ENCODE measurements at regions not wholly inside any gene's neighbourhood (a gene's known extent, or its start where the extent isn't known, plus 50 kb on each side); places are given as distances from the start of the nearest gene placed in this dataset.

DNA sequence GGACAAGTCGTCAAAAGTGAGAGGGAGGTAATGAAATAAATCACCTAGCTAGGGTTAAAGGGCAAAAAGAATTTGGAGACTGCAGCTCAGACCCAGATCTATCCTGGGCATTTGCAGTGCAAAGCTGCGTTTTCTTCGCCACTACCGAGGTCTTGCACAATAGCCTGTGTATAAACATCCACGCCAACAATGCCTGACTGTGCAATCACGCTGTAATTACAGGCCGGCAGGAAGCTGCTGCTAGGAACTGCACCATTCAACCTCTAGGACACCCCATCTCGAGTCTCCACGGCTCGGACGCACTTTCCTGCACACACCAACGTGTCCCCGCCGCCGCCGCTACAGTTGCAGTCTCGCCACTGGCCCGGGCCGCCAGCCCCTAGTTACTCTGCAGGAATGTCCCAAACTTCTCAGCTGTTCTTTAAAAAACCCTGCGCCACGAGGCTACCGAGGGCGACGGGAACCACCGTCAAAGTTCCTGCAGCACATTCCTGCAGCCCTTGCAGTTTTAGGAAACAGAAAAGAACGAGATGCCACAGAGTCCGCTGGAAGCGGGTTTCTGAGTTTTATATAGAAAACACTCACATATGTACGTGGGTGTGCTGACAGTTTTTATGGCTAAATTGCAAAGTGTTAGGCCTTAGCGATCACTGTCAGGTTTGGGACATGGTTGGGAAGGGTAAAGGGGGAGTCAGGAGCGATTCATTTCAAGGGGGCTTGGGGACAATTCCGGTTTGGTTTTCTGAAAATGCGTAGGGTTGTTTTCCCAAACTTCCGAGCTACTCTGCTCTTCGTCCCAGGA lies 65.6 kb upstream of the PTGR2 start:
- Histone ChIP-seq H3K36me3 (replicated peaks; ENCODE audit: control insufficient read depth, insufficient read depth, low read length) (no peaks in the 10 kb centered on the region), H3K27me3 (ENCODE audit: control insufficient read depth, insufficient read depth, low read length) (peaks cover 23% of the 10 kb centered on the region), H3K4me3 (ENCODE audit: insufficient read depth, low read depth, low read length) (peak overlapping the region; percentile 67)
- DNase-seq = peak; percentile 58

DNA sequence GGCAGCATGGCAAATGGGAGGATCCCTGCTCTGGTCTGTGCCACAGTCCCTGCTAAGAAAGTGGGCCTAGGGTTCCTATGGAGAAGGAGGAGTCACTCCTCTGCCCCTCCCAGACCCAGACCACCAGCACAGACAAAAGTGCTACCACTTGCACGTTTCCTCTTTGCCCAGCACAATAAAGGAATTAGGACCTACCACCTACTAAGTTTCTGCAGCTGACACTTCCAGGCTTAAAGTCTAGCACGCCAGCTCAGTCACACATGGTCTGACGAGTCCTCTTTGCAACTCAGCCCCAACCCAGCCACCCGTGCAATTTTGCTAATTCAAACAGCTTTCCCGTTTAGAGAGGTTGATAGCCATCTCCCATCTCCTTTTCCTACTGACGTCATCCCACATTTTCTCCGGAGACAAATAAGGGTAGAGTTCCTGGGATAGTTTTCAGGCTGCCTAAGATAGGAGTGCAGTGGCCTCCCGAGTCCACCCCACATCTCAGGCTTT lies 66.2 kb upstream of the PTGR2 start:
- peak; percentile 59 for DNase-seq
- Histone ChIP-seq H3K4me3 (ENCODE audit: insufficient read depth, low read depth, low read length) (peak overlapping the region; percentile 67), H3K27me3 (ENCODE audit: control insufficient read depth, insufficient read depth, low read length) (peaks cover 23% of the 10 kb centered on the region), H3K36me3 (replicated peaks; ENCODE audit: control insufficient read depth, insufficient read depth, low read length) (no peaks in the 10 kb centered on the region)

DNA sequence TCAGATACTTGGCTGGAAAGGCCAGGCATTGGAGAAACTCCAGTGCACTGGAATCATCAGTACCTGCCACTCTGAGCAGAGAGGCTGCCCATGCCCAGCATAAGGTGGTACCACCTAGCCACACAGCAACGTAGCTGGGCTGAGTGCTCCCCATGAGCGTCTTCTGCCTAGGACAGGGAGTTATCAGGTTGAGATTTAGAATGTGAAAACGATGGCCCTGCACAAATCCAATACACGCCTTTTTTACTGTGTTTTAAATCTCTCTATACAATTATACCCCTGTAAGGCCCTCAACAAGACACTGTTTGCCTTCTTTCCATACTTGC lies 66.7 kb upstream of the PTGR2 start:
- Histone ChIP-seq H3K27me3 (ENCODE audit: control insufficient read depth, insufficient read depth, low read length) (peaks cover 23% of the 10 kb centered on the region), H3K36me3 (replicated peaks; ENCODE audit: control insufficient read depth, insufficient read depth, low read length) (no peaks in the 10 kb centered on the region), H3K4me3 (ENCODE audit: insufficient read depth, low read depth, low read length) (no peak overlapping the region)
- DNase-seq = no peak

DNA sequence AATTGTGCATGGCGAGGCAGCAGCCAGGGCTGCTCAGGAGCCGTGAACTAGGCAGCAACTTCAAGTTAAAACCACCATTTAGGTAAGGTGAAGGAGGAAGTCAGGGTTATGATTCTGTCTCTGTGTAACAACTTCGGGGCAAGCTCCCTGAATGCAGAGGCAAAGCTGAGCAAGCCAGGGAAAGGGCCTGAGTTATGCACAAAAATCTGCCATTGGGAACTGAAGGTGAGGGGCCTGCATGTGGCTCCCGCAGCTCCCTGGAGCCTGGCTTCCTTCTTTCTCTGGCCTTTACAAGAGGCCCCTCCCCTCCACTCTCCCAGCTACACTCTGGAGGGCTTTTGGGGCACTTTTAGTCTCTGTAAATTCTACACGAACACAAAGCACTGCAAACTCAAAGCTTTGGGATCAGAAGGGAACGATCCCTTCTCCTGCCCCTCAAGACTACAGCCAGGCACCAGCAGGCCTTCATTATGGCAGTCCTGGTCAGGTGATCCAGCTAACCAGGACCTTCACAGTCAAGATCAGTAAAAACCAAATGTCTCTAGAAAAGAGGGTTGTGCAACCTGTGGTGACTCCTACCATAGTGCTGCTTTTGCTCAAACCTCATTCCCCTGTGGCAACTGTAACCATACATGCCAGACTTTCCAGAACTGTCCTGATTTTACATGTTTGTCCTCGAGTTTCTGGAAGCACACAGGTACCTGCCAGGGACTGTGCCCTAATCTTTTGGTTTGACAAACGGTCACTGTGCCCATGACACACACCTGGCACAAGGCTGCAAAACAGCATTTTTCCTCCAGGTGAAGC lies 67.2 kb upstream of the PTGR2 start:
- peaks cover 23% of the 10 kb centered on the region for H3K27me3 ChIP-seq (ENCODE audit: control insufficient read depth, insufficient read depth, low read length)
- no peak overlapping the region for H3K4me3 ChIP-seq (ENCODE audit: insufficient read depth, low read depth, low read length)
- no peak for DNase-seq
- H3K36me3 ChIP-seq (replicated peaks; ENCODE audit: control insufficient read depth, insufficient read depth, low read length) = no peaks in the 10 kb centered on the region

DNA sequence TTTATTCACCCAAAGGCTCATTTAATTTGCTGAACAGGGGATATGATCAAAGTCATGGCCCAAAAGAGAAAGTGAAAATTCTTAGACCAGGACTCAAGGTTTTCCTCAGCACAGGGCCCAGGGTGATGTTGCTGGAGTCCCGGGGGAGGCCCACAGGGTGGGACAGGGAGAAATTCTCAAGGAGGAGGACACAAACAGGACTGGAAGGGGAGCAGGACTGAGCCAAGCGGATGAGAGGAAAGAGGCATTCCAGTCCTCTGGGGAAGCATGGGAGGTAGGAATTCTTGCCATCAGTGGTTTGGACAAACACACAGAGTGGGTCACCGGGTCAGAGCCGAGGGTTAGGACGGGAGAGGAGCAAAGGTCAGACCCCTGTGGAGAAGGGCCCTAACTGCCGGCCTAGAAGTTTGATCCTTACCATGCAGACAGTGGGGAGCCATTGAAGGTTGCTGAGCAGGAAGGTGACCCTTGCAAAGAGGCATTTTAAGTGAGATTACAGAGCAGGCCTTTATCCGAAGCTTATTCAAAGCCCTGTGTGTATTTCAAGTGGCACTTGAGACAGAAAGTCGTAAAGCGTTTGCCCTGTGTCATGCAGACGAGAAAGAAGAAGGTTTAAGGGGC lies 68.4 kb upstream of the PTGR2 start:
- peaks cover 19% of the 10 kb centered on the region for H3K27me3 ChIP-seq (ENCODE audit: control insufficient read depth, insufficient read depth, low read length)
- no peak for DNase-seq
- H3K4me3 ChIP-seq (ENCODE audit: insufficient read depth, low read depth, low read length) = no peak overlapping the region
- H3K36me3 ChIP-seq (replicated peaks; ENCODE audit: control insufficient read depth, insufficient read depth, low read length) = no peaks in the 10 kb centered on the region

DNA sequence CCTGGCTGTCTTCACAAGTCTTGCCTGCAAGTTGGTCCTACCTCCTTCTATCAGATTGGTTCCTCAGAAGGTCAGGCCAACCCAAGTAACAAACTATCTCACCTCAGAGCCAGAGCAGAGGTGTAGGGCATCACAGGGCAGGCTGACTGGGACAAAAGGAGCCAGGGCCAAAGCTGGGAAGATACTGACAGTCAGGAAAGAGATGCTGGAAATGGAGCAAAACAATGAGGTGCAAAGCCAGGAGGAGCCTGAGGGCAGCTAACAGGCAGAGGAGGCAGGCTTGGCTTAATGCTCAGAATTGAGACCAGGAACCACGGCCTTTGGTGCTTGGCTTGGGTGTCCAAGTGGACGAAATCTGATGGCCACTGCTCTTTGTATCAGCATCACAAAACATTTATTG lies 68.4 kb upstream of the PNMA1 start:
- no peak for DNase-seq
- Histone ChIP-seq H3K36me3 (replicated peaks; ENCODE audit: control insufficient read depth, insufficient read depth, low read length) (no peaks in the 10 kb centered on the region), H3K27me3 (ENCODE audit: control insufficient read depth, insufficient read depth, low read length) (peaks cover 14% of the 10 kb centered on the region), H3K4me3 (ENCODE audit: insufficient read depth, low read depth, low read length) (no peak overlapping the region)

DNA sequence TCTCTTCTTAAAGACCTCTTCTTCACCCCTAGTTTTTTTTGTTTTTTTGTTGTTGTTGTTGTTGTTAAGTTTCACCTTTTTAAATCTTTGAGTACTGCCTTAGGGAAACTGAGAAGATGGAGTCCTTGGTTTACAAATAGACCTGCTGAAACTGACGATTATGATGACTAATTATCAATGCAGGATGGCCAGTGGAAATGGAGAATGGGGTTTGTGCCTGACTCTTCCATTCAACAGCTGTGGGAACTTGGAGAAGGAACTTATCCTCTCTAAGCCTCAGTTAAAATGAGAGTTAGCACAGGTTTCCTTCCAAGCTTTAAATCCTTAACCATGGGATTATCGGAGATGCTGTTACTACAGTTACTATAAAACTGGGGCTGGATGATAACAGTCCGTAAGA lies 66.7 kb upstream of the PNMA1 start:
- DNase-seq = no peak
- Histone ChIP-seq H3K36me3 (replicated peaks; ENCODE audit: control insufficient read depth, insufficient read depth, low read length) (no peaks in the 10 kb centered on the region), H3K27me3 (ENCODE audit: control insufficient read depth, insufficient read depth, low read length) (peaks cover 5% of the 10 kb centered on the region), H3K4me3 (ENCODE audit: insufficient read depth, low read depth, low read length) (no peak overlapping the region)

DNA sequence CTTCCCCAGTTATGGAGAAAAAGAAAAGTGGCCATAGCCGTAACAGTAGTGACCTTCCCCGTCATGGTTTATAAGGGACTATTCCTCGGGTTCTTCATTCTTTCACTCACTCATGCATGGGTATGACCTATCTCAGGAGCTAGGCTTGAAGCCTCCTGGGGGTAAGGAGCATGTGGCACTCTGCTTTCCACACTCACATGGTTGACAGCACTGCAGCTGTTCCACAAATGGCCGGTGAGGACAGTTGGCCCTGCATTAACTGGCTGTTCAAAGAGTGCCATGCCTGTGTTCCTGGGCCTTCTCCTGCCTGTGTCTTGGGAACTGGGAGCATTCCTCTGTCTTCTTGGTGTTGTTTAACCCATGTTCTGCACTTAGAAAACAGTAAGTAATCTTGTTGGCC lies 66.2 kb upstream of the PNMA1 start:
- Histone ChIP-seq H3K27me3 (ENCODE audit: control insufficient read depth, insufficient read depth, low read length) (peaks cover 1% of the 10 kb centered on the region; the same call in 1 of the 2 replicates), H3K36me3 (replicated peaks; ENCODE audit: control insufficient read depth, insufficient read depth, low read length) (no peaks in the 10 kb centered on the region), H3K4me3 (ENCODE audit: insufficient read depth, low read depth, low read length) (no peak overlapping the region)
- no peak for DNase-seq

DNA sequence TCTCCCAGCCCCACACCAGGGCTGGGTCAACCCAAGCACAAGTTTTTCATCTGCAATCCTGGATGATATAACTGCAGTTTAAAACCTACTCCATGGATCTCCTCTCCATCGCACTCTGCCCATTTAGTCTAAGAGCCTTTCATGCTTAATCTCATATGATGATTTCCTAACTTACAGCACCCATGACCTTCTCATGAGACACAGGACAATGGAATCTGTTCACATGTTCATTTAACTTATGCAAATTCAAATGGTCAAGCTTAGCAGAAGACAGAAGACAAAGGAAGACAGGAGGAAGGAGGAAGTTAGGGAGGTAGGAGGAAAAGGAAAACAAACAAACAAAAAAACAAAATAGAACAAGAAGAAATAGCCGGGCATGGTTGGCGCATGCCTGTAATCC lies 64.6 kb upstream of the PNMA1 start:
- Histone ChIP-seq H3K27me3 (ENCODE audit: control insufficient read depth, insufficient read depth, low read length) (no peaks in the 10 kb centered on the region), H3K4me3 (ENCODE audit: insufficient read depth, low read depth, low read length) (no peak overlapping the region)

DNA sequence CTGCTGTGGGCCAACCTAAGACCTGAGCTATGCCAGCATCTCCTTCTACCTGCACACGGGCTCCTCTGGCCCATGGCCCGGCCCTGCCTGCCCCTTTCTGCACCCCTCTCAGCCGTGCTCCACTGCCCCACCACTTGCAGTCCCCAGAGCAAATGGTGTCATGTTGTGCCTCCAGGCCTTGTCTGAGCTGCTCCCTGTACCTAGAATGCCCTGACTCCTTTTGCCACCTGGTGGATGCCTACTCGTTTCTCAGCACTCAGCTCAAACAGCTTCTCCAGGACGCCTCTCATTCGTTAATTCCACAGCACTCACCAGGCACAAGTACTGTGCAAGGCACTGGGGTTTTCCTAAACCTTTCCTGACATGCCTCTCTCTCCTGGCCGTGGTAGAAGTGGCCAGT lies 63.2 kb upstream of the PNMA1 start:
- Histone ChIP-seq H3K4me3 (ENCODE audit: insufficient read depth, low read depth, low read length) (no peak overlapping the region), H3K27me3 (ENCODE audit: control insufficient read depth, insufficient read depth, low read length) (no peaks in the 10 kb centered on the region), H3K36me3 (replicated peaks; ENCODE audit: control insufficient read depth, insufficient read depth, low read length) (no peaks in the 10 kb centered on the region)
- DNase-seq = peak; percentile 74

More for the DNA sequence above, 64.6 kb upstream of the PNMA1 start:
- no peaks in the 10 kb centered on the region for H3K36me3 ChIP-seq (replicated peaks; ENCODE audit: control insufficient read depth, insufficient read depth, low read length)
- no peak for DNase-seq

DNA sequence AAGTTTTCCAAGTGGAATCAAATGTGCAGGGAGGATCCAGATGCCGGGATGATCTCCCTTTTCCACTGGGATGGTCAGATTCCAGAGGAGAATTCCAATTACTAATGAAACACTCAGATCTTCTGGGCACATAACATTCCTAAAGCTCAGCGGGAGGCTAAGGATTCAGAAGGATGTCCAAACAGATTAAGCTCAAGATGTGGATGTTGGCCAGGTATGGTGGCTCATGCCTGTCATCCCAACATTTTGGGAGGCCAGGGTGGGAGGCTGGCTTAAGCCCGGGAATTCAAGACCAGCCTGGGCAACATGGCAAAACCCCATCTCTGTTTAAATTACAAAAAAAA lies 62.0 kb upstream of the PNMA1 start:
- no peak for DNase-seq
- Histone ChIP-seq H3K27me3 (ENCODE audit: control insufficient read depth, insufficient read depth, low read length) (no peaks in the 10 kb centered on the region), H3K4me3 (ENCODE audit: insufficient read depth, low read depth, low read length) (no peak overlapping the region), H3K36me3 (replicated peaks; ENCODE audit: control insufficient read depth, insufficient read depth, low read length) (no peaks in the 10 kb centered on the region)

DNA sequence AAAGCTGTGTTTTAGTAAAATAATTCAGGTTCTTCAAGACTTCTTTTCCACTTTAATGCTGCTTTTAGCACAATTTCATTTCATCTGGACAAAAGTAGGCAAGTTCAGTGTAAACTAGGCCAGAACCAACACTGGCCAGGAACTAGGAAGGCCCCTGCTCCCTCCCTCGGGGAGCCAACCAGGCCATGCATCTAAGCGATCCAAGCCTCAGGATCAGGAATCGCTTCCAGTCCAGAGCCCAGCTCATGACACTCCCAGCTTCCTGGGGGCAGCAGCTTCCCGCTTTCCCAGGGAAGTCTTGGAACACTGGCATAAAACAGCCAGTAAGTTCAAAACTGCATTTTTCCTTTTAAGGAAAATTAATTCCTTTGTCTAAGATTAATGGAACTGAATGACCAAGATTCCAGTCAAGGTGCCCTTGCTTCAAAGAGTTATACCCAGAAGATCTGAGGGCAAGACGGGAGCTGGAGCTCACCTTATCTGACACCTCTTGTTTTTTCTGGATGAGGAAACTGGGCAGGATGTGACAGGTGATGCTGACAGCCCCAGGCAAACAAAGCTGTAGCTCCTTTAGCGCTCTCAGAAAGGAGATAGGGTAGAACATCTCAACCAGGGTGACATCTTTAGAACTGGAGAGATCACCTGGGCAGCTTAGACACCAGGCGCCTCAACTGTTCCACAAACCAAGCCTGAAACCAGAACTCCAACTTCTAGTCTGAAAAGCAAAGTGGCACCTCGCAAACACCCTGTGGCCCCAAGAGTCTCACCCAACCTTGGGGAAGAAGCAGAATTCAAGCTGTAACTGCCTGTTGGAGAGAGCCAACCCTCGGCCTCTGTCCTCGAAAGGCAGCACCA lies 61.4 kb upstream of the PNMA1 start:
- Histone ChIP-seq H3K36me3 (replicated peaks; ENCODE audit: control insufficient read depth, insufficient read depth, low read length) (no peaks in the 10 kb centered on the region), H3K4me3 (ENCODE audit: insufficient read depth, low read depth, low read length) (no peak overlapping the region), H3K27me3 (ENCODE audit: control insufficient read depth, insufficient read depth, low read length) (no peaks in the 10 kb centered on the region)
- no peak for DNase-seq

DNA sequence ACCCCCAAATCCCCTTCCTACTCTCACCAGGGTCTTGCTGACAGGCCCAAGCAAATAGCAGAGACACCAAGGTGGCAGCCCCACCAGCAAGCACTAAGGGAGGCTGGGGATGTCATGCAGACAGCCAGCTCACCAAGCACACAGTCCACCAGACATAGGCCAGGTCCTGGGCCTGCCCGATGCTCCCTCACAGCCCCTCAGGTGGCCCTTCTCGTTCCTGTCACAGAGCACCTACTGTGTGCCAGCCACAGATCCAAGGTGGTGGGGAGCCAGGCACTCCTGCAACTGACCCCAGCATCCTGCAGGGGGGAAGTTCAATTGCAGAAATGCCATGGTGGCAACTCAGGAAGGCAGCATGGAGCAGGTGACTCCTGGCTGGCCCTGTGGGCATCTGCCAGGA lies 60.5 kb upstream of the PNMA1 start:
- H3K36me3 ChIP-seq (replicated peaks; ENCODE audit: control insufficient read depth, insufficient read depth, low read length) = no peaks in the 10 kb centered on the region
- no peak for DNase-seq
- H3K27me3 ChIP-seq (ENCODE audit: control insufficient read depth, insufficient read depth, low read length) = no peaks in the 10 kb centered on the region
- H3K4me3 ChIP-seq (ENCODE audit: insufficient read depth, low read depth, low read length) = no peak overlapping the region

DNA sequence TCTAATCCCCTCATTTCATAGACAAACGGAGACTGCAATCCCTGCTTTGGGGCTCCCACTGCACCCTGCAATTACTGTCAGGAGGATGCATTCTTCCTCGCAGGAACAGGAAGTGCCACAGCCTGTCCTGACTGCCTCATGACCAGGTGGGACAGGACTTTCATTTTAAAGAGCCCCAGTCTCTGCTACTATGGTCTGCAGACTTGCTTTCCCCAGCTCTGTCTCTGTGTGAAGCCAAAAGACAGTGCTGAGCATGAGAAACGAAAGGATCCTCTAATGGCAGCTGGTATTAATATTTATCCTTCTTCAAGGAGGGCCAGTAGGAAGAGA lies 60.0 kb upstream of the PNMA1 start:
- no peak for DNase-seq
- no peak overlapping the region for H3K4me3 ChIP-seq (ENCODE audit: insufficient read depth, low read depth, low read length)
- H3K36me3 ChIP-seq (replicated peaks; ENCODE audit: control insufficient read depth, insufficient read depth, low read length) = no peaks in the 10 kb centered on the region
- no peaks in the 10 kb centered on the region for H3K27me3 ChIP-seq (ENCODE audit: control insufficient read depth, insufficient read depth, low read length)

Measured in H7 (cell line).